Central memory CD8-positive, alpha-beta T cell (primary cell): ENCODE measurements at regions not wholly inside any gene's neighbourhood (a gene's known extent, or its start where the extent isn't known, plus 50 kb on each side); places are given as distances from the start of the nearest gene placed in this dataset.

Source experiments
- ATAC-seq: fragments of 150-1000 bp; cut with Tn5 transposase; replicated peaks from 2 replicates; pipeline ENCODE4 v1.10.0; 2022; ENCODE audit warnings: mild to moderate bottlenecking, moderate FRiP score, moderate number of reproducible peaks; ENCODE audit not compliant: poor library complexity, severe bottlenecking; ENCODE audit errors: extremely low read depth
- DNase-seq, 2 donors: peaks; one replicate each; pipeline ENCODE4 v3.0.0; 2021; ENCODE audit warnings: low spot score in 2 of 2
- H3K27ac Mint-ChIP-seq: one replicate; pipeline ENCODE4 v1.8.0; 2022; ENCODE audit warnings: low read depth, mild to moderate bottlenecking, moderate library complexity, mixed read lengths
- H3K27me3 Mint-ChIP-seq: one replicate; pipeline ENCODE4 v1.8.0; 2022; ENCODE audit warnings: mixed read lengths
- H3K36me3 Mint-ChIP-seq: one replicate; pipeline ENCODE4 v1.8.0; 2022; ENCODE audit warnings: mild to moderate bottlenecking, moderate library complexity, mixed read lengths; ENCODE audit not compliant: insufficient read depth
- H3K4me1 Mint-ChIP-seq: one replicate; pipeline ENCODE4 v1.8.0; 2022; ENCODE audit warnings: mixed read lengths
- H3K4me3 Mint-ChIP-seq: one replicate; pipeline ENCODE4 v1.8.0; 2022; ENCODE audit warnings: mild to moderate bottlenecking, moderate library complexity, mixed read lengths
- H3K9me3 Mint-ChIP-seq: one replicate; pipeline ENCODE4 v1.8.0; 2022; ENCODE audit warnings: mixed read lengths

- no peaks in the 10 kb centered on the region for H3K4me1 Mint-ChIP-seq
- H3K27me3 Mint-ChIP-seq, result peaks cover 22% of the 10 kb centered on the region
- H3K36me3 Mint-ChIP-seq, result no peaks in the 10 kb centered on the region
- H3K9me3 Mint-ChIP-seq, result no peaks in the 10 kb centered on the region
- H3K27ac Mint-ChIP-seq, result no peak overlapping the region
- no peak overlapping the region for H3K4me3 Mint-ChIP-seq
- DNase-seq (no peak), ATAC-seq (no peak)
Measured at GRCh38 chr5:96245140-96246091, 187.6 kb downstream of the PCSK1 start.

GRCh38 chr5:96244696-96245095 lies 188.4 kb downstream of the PCSK1 start:
- DNase-seq (no peak), ATAC-seq (no peak)
- Mint-ChIP-seq H3K27ac (no peak overlapping the region), H3K27me3 (peaks cover 22% of the 10 kb centered on the region), H3K36me3 (no peaks in the 10 kb centered on the region), H3K4me3 (no peak overlapping the region), H3K9me3 (no peaks in the 10 kb centered on the region), H3K4me1 (no peaks in the 10 kb centered on the region)

GRCh38 chr5:96243862-96244261 lies 189.2 kb downstream of the PCSK1 start:
- no peak for DNase-seq
- Mint-ChIP-seq H3K36me3 (no peaks in the 10 kb centered on the region), H3K27me3 (peaks cover 22% of the 10 kb centered on the region), H3K4me1 (no peaks in the 10 kb centered on the region), H3K9me3 (no peaks in the 10 kb centered on the region), H3K4me3 (no peak overlapping the region), H3K27ac (no peak overlapping the region)
- no peak for ATAC-seq

- Mint-ChIP-seq H3K4me3 (no peak overlapping the region), H3K27me3 (peaks cover 22% of the 10 kb centered on the region), H3K27ac (no peak overlapping the region), H3K4me1 (no peaks in the 10 kb centered on the region), H3K9me3 (no peaks in the 10 kb centered on the region), H3K36me3 (no peaks in the 10 kb centered on the region)
- DNase-seq, result no peak
- ATAC-seq, result no peak
Measured at GRCh38 chr5:96243203-96243602, 189.8 kb downstream of the PCSK1 start.

GRCh38 chr5:96242571-96242970 lies 190.5 kb downstream of the PCSK1 start:
- no peak overlapping the region for H3K27ac Mint-ChIP-seq
- H3K4me3 Mint-ChIP-seq, result no peak overlapping the region
- H3K4me1 Mint-ChIP-seq, result no peaks in the 10 kb centered on the region
- peaks cover 20% of the 10 kb centered on the region for H3K27me3 Mint-ChIP-seq
- ATAC-seq, result no peak
- no peak for DNase-seq
- no peaks in the 10 kb centered on the region for H3K9me3 Mint-ChIP-seq
- H3K36me3 Mint-ChIP-seq, result no peaks in the 10 kb centered on the region

GRCh38 chr5:96236831-96237230 lies 196.2 kb downstream of the PCSK1 start:
- Mint-ChIP-seq H3K9me3 (no peaks in the 10 kb centered on the region), H3K27me3 (peaks cover 14% of the 10 kb centered on the region), H3K27ac (no peak overlapping the region), H3K4me1 (no peaks in the 10 kb centered on the region), H3K4me3 (no peak overlapping the region), H3K36me3 (no peaks in the 10 kb centered on the region)
- ATAC-seq (no peak), DNase-seq (no peak)

- H3K27me3 Mint-ChIP-seq, result peaks cover 21% of the 10 kb centered on the region
- ATAC-seq (no peak), DNase-seq (no peak)
- no peaks in the 10 kb centered on the region for H3K9me3 Mint-ChIP-seq
- no peak overlapping the region for H3K27ac Mint-ChIP-seq
- H3K4me1 Mint-ChIP-seq, result no peaks in the 10 kb centered on the region
- no peaks in the 10 kb centered on the region for H3K36me3 Mint-ChIP-seq
- no peak overlapping the region for H3K4me3 Mint-ChIP-seq
Measured at GRCh38 chr5:96236051-96236450, 197.0 kb downstream of the PCSK1 start.

GRCh38 chr5:96235008-96235910 lies 197.8 kb downstream of the PCSK1 start:
- no peak for DNase-seq
- H3K4me1 Mint-ChIP-seq, result no peaks in the 10 kb centered on the region

GRCh38 chr5:96232602-96233001 lies 200.4 kb downstream of the PCSK1 start:
- Mint-ChIP-seq H3K27me3 (peaks cover 24% of the 10 kb centered on the region), H3K4me3 (no peak overlapping the region), H3K9me3 (no peaks in the 10 kb centered on the region), H3K27ac (no peak overlapping the region), H3K36me3 (no peaks in the 10 kb centered on the region), H3K4me1 (no peaks in the 10 kb centered on the region)
- ATAC-seq (no peak), DNase-seq (no peak)

More at GRCh38 chr5:96235008-96235910, 197.8 kb downstream of the PCSK1 start:
- Mint-ChIP-seq H3K9me3 (no peaks in the 10 kb centered on the region), H3K27ac (no peak overlapping the region), H3K27me3 (peaks cover 24% of the 10 kb centered on the region), H3K36me3 (no peaks in the 10 kb centered on the region), H3K4me3 (no peak overlapping the region)
- no peak for ATAC-seq

GRCh38 chr5:96229188-96229587 lies 203.9 kb downstream of the PCSK1 start:
- no peak overlapping the region for H3K4me3 Mint-ChIP-seq
- DNase-seq (no peak), ATAC-seq (no peak)
- no peaks in the 10 kb centered on the region for H3K9me3 Mint-ChIP-seq
- peaks cover 10% of the 10 kb centered on the region for H3K27me3 Mint-ChIP-seq
- H3K27ac Mint-ChIP-seq, result no peak overlapping the region
- no peaks in the 10 kb centered on the region for H3K4me1 Mint-ChIP-seq
- no peaks in the 10 kb centered on the region for H3K36me3 Mint-ChIP-seq

GRCh38 chr5:96228408-96228807 lies 204.6 kb downstream of the PCSK1 start:
- no peak for ATAC-seq
- Mint-ChIP-seq H3K9me3 (no peaks in the 10 kb centered on the region), H3K27ac (no peak overlapping the region), H3K4me3 (no peak overlapping the region), H3K4me1 (no peaks in the 10 kb centered on the region), H3K36me3 (no peaks in the 10 kb centered on the region), H3K27me3 (peaks cover 10% of the 10 kb centered on the region)
- no peak for DNase-seq

- H3K9me3 Mint-ChIP-seq, result no peaks in the 10 kb centered on the region
- ATAC-seq (no peak), DNase-seq (no peak)
- H3K4me3 Mint-ChIP-seq, result no peak overlapping the region
- H3K36me3 Mint-ChIP-seq, result no peaks in the 10 kb centered on the region
- H3K4me1 Mint-ChIP-seq, result no peaks in the 10 kb centered on the region
- H3K27me3 Mint-ChIP-seq, result peaks cover 10% of the 10 kb centered on the region
- H3K27ac Mint-ChIP-seq, result no peak overlapping the region
Measured at GRCh38 chr5:96227957-96228356, 205.1 kb downstream of the PCSK1 start.
